GM18867 (cell line): ENCODE measurements at regions not wholly inside any gene's neighbourhood (a gene's known extent, or its start where the extent isn't known, plus 50 kb on each side); places are given as distances from the start of the nearest gene placed in this dataset.
"Not testable (repeated sequence)": the region's sequence is repeated elsewhere in the genome, so short reads cannot be mapped to it uniquely, and the experiment has no call there.

ENCODE experiments used
- ATAC-seq: cut with Tn5 transposase; IDR thresholded peaks from one replicate; pipeline ENCODE4 v1.9.1; 2021; ENCODE audit warnings: mild to moderate bottlenecking, moderate library complexity; ENCODE audit not compliant: unreplicated experiment

GRCh38 chr3:89747541-89748278, 640.3 kb downstream of the EPHA3 start:
- not testable (repeated sequence) for ATAC-seq

GRCh38 chr3:89762405-89762804, 655.0 kb downstream of the EPHA3 start:
- no peak for ATAC-seq

GRCh38 chr3:89783341-89783927, 676.0 kb downstream of the EPHA3 start:
- no peak for ATAC-seq

- no peak for ATAC-seq
These were observed 680.1 kb downstream of the EPHA3 start for GRCh38 chr3:89787485-89787884.

GRCh38 chr3:89787979-89788378, 680.6 kb downstream of the EPHA3 start:
- no peak for ATAC-seq

- ATAC-seq = no peak
These were observed 688.1 kb downstream of the EPHA3 start for GRCh38 chr3:89795506-89795905.

- no peak for ATAC-seq
These were observed 695.5 kb downstream of the EPHA3 start for GRCh38 chr3:89802881-89803280.

- no peak for ATAC-seq
These were observed 696.3 kb downstream of the EPHA3 start for GRCh38 chr3:89803711-89804110.

- no peak for ATAC-seq
These were observed 698.7 kb downstream of the EPHA3 start for GRCh38 chr3:89806166-89806565.

- ATAC-seq = no peak
These were observed 701.3 kb downstream of the EPHA3 start for GRCh38 chr3:89808680-89809197.

GRCh38 chr3:89813500-89813899, 706.1 kb downstream of the EPHA3 start:
- ATAC-seq = no peak

GRCh38 chr3:89841041-89841440, 733.6 kb downstream of the EPHA3 start:
- no peak for ATAC-seq

- ATAC-seq = no peak
These were observed 737.6 kb downstream of the EPHA3 start for GRCh38 chr3:89845053-89845452.

- ATAC-seq = no peak
These were observed 740.5 kb downstream of the EPHA3 start for GRCh38 chr3:89847955-89848354.

- ATAC-seq = no peak
These were observed 744.7 kb downstream of the EPHA3 start for GRCh38 chr3:89851974-89852621.

GRCh38 chr3:89859757-89860156, 752.3 kb downstream of the EPHA3 start:
- ATAC-seq = no peak

GRCh38 chr3:89867286-89867685, 759.9 kb downstream of the EPHA3 start:
- no peak for ATAC-seq

- no peak for ATAC-seq
These were observed 768.7 kb downstream of the EPHA3 start for GRCh38 chr3:89876116-89876515.

GRCh38 chr3:89877230-89877629, 769.8 kb downstream of the EPHA3 start:
- no peak for ATAC-seq

- ATAC-seq = no peak
These were observed 782.0 kb downstream of the EPHA3 start for GRCh38 chr3:89889386-89889785.

- ATAC-seq = no peak
These were observed 801.3 kb downstream of the EPHA3 start for GRCh38 chr3:89908711-89909213.

- no peak for ATAC-seq
These were observed 804.6 kb downstream of the EPHA3 start for GRCh38 chr3:89912031-89912430.
